IPS-NIHi7 (cell line): ENCODE measurements at regions not wholly inside any gene's neighbourhood (a gene's known extent, or its start where the extent isn't known, plus 50 kb on each side); places are given as distances from the start of the nearest gene placed in this dataset.
"Not testable (repeated sequence)": the region's sequence is repeated elsewhere in the genome, so short reads cannot be mapped to it uniquely, and the experiment has no call there.

Experiments
- DNase-seq: peaks from one replicate; pipeline ENCODE4 v3.0.0; 2012; ENCODE audit warnings: mixed read lengths; ENCODE audit errors: extremely low spot score

DNA sequence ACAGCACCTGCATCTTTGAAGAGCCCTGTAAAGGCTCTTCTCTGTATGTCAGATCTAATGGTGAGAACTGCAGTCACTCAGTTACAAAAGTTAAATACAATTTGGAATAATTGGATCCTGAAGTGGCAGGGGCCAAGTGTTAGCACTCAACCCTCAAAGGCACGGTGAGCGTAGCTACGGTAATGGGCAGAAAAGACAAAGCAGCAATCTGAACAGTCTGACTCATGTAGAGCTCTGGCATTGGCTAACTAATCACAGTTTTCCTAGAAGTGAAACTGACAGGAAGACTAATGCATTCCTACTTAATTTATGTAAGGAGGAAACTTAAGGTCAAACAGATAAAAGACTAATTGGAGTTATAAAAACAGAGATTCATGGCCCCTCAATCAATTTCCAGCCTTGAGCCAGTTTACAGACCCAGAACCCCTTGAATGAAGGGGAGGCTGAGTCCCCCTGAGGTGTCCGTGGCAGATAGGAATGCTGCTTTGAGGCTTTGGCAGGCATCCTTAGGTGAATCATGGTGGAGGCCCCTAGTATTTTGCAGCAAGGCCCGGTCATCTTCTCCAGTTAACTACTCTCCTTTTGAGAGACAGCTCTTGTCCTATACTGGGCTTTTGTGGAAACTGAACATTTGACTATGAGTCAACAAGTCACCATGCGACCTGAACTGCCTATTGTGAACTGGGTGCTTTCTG lies 450.7 kb downstream of the ZNF33B start:
- DNase-seq: not testable (repeated sequence)

GRCh38 chr10:42177793-42178689 lies 460.3 kb downstream of the ZNF33B start:
- not testable (repeated sequence) for DNase-seq

DNA sequence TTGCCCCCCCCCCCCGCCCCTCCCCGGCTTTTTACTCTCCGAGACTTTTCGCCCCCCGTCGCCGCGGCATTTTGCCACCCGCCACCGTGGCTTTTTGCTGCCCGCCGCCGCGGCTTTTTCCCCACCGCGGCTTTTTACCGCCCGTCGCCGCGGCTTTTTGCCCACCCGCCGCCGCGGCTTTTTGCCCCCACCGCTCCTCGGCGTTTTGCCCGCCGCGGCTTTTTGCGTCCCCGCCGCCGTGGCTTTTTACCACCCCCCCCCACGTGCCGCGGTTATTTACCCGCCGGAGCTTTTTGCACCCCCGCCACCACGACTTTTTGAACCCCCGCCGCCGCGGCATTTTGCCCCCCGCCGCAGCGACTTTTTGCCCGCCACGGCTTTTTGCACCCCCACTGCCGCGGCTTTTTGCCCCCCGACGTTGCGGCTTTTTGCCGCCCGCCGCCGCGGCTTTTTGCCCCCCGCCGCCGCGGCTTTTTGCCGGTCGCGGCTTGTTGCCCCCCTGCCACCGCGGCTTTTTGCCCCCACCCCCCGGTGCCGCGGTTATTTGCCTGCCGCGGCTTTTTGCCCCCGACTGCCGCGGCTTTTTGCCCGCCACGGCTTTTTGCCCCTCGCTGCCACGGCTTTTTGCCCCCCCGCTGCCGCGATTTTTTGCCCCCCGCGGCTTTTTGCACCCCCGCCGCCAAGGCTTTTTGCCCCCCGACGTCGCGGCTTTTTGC lies 461.1 kb downstream of the ZNF33B start:
- no peak for DNase-seq

GRCh38 chr10:42150428-42151061 lies 487.8 kb downstream of the ZNF33B start:
- no peak for DNase-seq

GRCh38 chr10:42149722-42150427 lies 488.5 kb downstream of the ZNF33B start:
- DNase-seq: no peak

DNA sequence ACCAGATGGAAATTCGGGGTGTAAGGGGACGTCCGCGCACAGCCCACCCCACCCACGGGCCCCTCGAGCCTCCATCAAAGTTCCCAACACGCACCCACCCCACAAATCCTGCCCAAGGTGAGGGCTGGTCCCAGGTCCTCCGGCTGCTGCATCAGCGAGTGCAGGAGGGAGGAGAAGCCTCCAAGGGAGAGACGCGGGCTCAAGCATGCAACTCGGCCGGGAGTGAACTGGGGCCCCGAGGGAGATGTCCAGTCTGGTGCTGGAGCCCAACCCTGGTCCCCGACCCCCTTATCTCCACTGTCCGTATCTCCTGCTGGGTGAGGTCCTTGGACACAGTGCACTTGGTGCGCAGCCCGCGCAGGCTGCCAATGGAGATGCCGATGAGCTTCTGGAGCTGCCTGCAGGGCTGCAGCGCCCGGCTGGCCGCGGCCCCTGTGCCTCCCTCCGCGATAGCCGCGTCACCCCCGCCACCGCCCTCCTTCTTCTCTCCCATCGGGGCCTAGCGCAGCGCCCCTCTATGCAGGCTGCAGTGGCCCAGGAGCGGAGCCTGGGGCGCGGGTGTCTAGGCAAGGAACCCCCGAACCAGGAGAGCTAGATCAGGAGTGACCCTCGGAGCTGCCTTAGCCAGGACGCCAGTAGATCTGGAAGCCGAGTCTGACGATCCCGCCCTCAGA lies 489.2 kb downstream of the ZNF33B start:
- DNase-seq: no peak

GRCh38 chr10:42146165-42146564 lies 492.2 kb downstream of the ZNF33B start:
- not testable (repeated sequence) for DNase-seq

DNA sequence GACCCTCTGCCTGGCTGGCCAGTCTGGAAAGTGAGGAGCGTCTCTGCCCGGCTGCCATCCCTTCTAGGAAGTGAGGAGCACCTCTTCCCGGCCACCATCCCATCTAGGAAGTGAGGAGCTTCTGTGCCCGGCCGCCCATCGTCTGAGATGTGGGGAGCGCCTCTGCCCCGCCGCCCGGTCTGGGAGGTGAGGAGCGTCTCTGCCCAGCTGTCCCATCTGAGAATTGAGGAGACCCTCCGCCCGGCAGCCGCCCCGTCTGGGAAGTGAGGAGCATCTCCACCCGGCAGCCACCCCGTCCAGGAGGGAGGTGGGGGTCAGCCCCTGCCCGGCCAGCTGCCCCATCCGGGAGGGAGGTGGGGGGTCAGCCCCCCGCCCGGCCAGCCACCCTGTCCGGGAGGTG lies 500.3 kb downstream of the ZNF33B start:
- DNase-seq: not testable (repeated sequence)

DNA sequence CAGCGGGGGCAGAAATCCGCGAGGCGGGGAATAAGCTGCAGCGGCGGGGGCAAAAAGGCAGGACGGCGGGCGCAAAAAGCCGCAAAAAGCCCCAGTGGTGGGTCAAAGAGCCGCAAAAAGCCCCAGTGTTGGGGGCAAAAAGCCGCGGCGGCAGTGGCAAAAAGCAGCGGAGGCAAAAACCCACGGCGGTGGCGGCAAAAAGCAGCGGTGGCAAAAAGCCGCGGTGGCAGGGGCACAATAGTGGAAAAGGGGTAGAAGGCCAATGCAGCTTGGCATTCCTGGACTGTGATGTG lies 525.3 kb downstream of the ZNF33B start:
- no peak for DNase-seq

DNA sequence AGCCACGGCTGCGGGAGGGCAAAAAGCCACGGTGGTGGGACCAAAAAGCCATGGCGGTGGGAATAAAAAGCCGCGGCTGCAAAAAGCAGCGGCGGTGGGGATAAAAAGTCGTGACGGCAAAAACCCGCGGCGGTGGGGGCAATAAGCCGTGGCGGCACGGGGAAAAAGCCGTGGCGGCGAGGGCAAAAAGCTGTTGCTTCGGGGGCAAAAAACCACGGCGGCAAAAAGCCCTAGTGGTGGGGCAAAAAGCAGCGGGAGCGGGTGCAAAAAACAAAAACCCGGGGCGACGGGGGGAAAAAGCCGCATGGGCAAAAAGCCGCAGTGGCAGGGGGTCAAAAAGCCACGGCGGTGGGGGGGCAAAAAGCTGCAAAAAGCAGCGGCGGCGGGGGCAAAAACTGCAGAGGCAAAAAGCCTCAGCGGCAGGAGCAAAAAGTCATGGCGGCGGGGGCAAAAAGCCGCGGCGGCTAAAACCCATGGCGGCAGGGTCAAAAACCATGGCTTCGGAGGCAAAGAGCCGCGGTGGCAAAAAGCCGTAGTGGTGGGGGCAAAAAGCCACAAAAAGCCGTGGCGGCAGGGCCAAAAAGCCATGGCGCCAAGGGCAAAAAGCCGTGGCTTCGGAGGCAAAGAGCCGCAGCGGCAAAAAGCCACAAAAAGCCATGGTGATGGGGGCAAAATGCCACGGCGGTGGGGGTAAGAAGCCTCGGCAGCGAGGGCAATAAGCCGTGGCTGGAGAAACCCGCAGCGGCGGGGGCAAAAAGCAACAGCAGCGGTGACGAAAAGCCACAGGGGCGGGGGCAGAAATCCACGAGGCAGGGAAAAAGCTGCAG lies 525.8 kb downstream of the ZNF33B start:
- DNase-seq: no peak

DNA sequence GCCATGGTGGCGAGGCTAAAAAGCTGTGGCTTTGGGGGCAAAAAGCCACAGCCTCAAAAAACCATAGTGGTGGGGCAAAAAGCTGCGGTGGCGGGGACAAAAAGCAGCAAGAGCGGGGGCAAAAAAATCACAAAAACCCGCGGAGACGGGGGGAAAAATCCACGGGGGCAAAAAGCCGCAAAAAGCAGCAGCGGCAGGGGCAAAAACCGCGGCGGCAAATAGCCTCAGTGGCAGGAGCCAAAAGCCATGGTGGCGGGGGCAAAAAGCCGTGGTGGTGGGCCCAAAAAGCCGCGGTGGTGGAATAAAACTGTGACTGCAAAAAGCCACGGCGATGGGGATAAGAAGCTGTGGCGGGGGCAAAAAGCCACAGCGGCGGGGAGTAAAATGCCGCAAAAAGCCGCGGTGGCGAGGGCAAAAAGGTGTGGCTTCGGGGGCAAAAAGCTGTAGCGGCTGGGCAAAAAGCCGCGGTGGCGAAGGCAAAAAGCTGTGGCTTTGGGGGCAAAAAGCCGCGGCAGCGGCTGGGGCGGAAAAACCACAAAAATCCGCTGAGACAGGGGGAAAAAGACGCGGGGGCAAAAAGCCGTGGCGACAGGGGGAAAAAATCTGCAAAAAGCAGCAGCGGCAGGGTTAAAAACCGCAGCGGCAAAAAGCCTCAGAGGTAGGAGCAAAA lies 526.6 kb downstream of the ZNF33B start:
- DNase-seq: no peak

DNA sequence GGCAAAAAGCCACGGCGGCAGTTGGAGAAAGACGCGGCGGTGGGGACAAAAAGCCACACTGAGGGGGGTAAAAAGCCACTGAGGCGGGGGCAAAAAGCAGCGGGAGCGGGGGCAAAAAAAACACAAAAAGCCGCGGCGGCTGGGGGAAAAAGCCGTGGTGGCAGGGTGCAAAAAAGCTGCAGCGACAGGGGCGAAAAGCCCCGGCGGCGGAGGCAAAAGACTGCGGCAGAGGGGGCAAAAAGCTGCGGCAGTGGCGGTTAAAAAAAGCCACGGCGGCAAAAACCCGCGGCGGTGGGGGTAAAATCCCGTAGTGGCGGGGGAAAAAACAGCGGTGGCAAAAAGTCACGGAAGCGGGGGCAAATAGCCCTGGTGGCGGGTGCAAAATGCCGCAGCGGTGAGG lies 527.3 kb downstream of the ZNF33B start:
- no peak for DNase-seq
